ENCODE measurements at regions not wholly inside any gene's neighbourhood (a gene's known extent, or its start where the extent isn't known, plus 50 kb on each side); places are given as distances from the start of the nearest gene placed in this dataset.

GRCh38 chr18:69328086-69328485 is 72.6 kb upstream of the DOK6 start:
- TF ChIP-seq POLR2A (IDR thresholded peaks at IDR 0.05) (no peak), CTCF (IDR thresholded peaks at IDR 0.05) (no peak), POLR2AphosphoS5 (IDR thresholded peaks at IDR 0.05) (no peak)

Data from upper lobe of left lung (tissue), 4 donors.